Ectodermal cell (in vitro differentiated cells): ENCODE measurements at regions not wholly inside any gene's neighbourhood (a gene's known extent, or its start where the extent isn't known, plus 50 kb on each side); places are given as distances from the start of the nearest gene placed in this dataset.
"Not testable (repeated sequence)": the region's sequence is repeated elsewhere in the genome, so short reads cannot be mapped to it uniquely, and the experiment has no call there.

Experiments used
- H3K27ac ChIP-seq: 2 replicates; pipeline ENCODE4 v1.7.0; 2013; ENCODE audit warnings: mild to moderate bottlenecking, low read depth, low read length; ENCODE audit not compliant: insufficient read depth, poor library complexity, severe bottlenecking
- H3K27me3 ChIP-seq: 2 replicates; pipeline ENCODE4 v1.7.0; 2013; ENCODE audit warnings: mild to moderate bottlenecking, low read length; ENCODE audit not compliant: insufficient read depth, control insufficient read depth, poor library complexity, severe bottlenecking
- H3K36me3 ChIP-seq: one replicate; pipeline ENCODE4 v1.7.0; 2013; ENCODE audit warnings: low read length; ENCODE audit not compliant: control insufficient read depth, insufficient read depth
- H3K4me1 ChIP-seq: one replicate; pipeline ENCODE4 v1.7.0; 2013; ENCODE audit warnings: low read length; ENCODE audit not compliant: control insufficient read depth, insufficient read depth
- H3K4me3 ChIP-seq: 2 replicates; pipeline ENCODE4 v1.7.0; 2013; ENCODE audit warnings: low read depth, low read length, control low read depth; ENCODE audit not compliant: insufficient read depth
- H3K9me3 ChIP-seq: 2 replicates; pipeline ENCODE4 v1.7.0; 2013; ENCODE audit warnings: mild to moderate bottlenecking, low read length, moderate library complexity; ENCODE audit not compliant: control insufficient read depth
- WGBS, 2 experiments: methylation state at CpG; one replicate each; pipeline ENCODE4 v1.1.7; 2013; ENCODE audit warnings: missing lambda C conversion rate in 2 of 2; 5-methylcytosine and 5-hydroxymethylcytosine counted together

GRCh38 chr5:34188001-34188822 is 145.2 kb upstream of the C1QTNF3 start:
- not testable (repeated sequence) for H3K27me3 ChIP-seq, H3K36me3 ChIP-seq, H3K27ac ChIP-seq, H3K9me3 ChIP-seq, H3K4me3 ChIP-seq
- peaks cover 15% of the 10 kb centered on the region for H3K4me1 ChIP-seq
- 87 to 93% methylated on average over 8 of the region's 11 CpGs for WGBS, 2 experiments

DNA sequence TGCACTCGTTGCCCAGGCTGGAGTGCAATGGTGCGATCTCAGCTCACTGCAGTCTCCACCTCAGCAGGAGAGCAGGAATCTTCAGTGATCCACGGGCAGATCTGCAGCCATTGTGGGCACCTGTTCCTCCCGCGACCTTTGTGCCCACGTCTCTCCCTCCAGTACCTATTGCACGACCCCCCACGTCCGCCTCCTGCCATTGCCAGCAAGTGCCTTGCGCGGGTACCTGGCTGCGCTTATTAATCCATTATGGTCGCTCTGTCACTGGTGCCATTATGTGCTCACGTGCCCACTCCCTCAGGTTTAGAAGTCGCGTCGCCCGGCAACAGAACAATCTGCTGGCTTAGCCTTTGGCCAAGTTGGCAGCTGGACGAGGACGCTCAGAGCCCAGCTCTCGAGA is 146.2 kb upstream of the C1QTNF3 start:
- not testable (repeated sequence) for H3K27me3 ChIP-seq
- H3K4me1 ChIP-seq: peaks cover 18% of the 10 kb centered on the region
- 89 to 96% methylated on average over 17 to 18 of the region's 21 CpGs for WGBS, 2 experiments

DNA sequence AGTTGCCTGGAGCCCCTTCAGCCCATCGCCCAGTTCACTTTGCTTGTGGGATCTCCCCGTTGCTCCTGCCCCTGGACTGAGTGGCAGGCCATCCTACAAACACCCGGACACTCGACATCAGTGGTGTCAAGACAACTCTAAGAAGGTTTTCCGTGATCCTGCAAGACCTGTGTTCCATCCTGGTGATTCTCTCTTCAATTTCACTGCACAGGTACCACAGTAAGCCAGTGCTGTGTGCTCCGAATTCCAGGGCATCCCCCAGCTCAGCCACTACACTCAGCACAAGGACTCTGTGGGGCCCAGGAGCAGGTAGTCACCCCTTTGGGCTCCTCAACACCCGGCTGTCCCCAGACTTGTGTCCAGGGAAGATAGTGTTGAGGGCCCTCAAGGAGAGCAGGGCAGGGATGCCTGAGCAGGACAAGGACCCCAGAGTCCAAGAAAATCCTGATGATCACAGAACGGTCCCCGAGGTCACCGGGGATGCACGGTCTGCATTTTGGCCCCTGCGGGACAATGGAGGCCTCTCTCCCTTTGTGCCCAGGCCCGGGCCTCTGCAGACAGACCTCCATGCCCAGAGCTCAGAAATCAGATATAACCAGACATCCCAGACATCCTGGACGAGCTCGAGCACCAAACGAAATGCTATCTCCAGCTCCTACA is 146.9 kb upstream of the C1QTNF3 start:
- H3K4me3 ChIP-seq, H3K36me3 ChIP-seq, H3K27me3 ChIP-seq, H3K27ac ChIP-seq, H3K9me3 ChIP-seq: not testable (repeated sequence)
- WGBS, 2 experiments: 94 to 95% methylated on average over 16 of the region's 16 CpGs
- H3K4me1 ChIP-seq: peaks cover 18% of the 10 kb centered on the region

More for the DNA sequence above, 146.2 kb upstream of the C1QTNF3 start:
- not testable (repeated sequence) for H3K36me3 ChIP-seq, H3K27ac ChIP-seq, H3K9me3 ChIP-seq, H3K4me3 ChIP-seq

DNA sequence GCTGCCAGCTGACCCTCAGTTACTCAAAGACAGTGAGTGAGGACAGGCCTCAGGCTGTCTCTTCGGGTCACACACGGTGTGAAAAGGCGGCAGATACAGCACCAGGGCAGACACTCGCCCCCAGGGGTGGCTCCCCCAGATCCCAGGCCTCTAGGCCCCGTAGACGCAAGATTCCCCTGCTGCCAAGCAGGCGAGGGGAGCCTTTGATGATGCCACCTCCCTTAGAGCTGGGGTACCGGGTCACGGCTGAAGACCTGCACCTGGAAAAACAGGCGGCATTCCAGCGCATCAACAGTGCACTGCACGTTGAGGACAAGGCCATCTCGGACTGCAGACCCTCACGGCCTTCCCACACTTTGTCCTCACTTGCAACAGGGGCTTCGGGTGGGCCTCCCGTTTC is 147.5 kb upstream of the C1QTNF3 start:
- H3K27ac ChIP-seq, H3K9me3 ChIP-seq, H3K27me3 ChIP-seq, H3K4me3 ChIP-seq, H3K36me3 ChIP-seq: not testable (repeated sequence)
- peaks cover 18% of the 10 kb centered on the region for H3K4me1 ChIP-seq
- WGBS, 2 experiments: 96% methylated on average over 14 of the region's 16 CpGs

DNA sequence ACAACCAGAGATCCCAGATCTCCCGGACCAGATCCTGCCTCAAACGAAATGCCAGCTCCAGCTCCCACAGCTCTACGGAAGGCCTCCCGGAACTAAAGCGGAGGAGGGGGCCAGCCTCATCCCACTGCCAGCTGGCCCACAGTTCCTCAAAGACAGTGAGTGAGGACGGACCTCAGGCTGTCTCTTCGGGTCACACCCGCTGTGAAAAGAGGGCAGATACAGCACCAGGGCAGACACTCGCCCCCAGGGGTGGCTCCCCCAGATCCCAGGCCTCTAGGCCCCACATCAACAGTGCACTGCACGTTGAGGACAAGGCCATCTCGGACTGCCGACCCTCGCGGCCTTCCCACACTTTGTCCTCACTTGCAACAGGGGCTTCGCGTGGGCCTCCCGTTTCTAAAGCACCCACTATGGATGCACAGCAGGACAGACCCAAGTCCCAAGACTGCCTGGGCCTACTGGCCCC is 148.3 kb upstream of the C1QTNF3 start:
- H3K27ac ChIP-seq, H3K4me3 ChIP-seq, H3K9me3 ChIP-seq, H3K27me3 ChIP-seq, H3K36me3 ChIP-seq: not testable (repeated sequence)
- peaks cover 18% of the 10 kb centered on the region for H3K4me1 ChIP-seq
- 90 to 91% methylated on average over 17 of the region's 17 CpGs for WGBS, 2 experiments

DNA sequence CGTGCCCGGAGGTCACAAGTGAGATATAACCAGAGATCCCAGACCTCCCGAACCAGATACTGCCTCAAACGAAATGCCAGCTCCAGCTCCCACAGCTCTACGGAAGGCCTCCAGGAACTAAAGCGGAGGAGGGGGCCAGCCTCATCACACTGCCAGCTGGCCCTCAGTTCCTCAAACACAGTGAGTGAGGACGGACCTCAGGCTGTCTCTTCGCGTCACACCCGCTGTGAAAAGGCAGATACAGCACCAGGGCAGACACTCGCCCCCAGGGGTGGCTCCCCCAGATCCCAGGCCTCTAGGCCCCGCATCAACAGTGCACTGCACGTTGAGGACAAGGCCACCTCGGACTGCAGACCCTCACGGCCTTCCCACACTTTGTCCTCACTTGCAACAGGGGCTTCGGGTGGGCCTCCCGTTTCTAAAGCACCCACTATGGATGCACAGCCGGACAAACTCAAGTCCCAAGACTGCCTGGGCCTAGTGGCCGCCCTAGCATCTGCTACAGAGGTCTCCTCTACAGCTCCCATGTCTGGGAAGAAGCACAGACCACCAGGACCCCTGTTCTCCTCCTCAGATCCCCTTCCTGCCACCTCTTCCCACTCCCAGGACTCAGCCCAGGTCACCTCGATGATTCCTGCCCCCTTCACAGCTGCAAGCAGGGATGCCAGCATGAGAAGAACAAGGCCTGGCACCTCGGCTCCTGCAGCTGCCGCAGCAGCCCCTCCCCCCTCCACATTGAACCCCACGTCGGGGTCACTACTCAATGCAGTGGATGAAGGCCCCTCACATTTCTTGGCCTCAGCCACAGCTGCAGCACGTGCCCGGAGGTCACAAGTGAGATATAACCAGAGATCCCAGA is 149.3 kb upstream of the C1QTNF3 start:
- 88% methylated on average over 26 of the region's 26 CpGs for WGBS, 2 experiments
- not testable (repeated sequence) for H3K27ac ChIP-seq, H3K36me3 ChIP-seq, H3K9me3 ChIP-seq, H3K4me3 ChIP-seq, H3K27me3 ChIP-seq
- peaks cover 18% of the 10 kb centered on the region for H3K4me1 ChIP-seq

- not testable (repeated sequence) for H3K36me3 ChIP-seq, H3K27me3 ChIP-seq, H3K9me3 ChIP-seq, H3K4me3 ChIP-seq, H3K27ac ChIP-seq
- 85 to 86% methylated on average over 9 to 10 of the region's 13 CpGs for WGBS, 2 experiments
- peaks cover 18% of the 10 kb centered on the region for H3K4me1 ChIP-seq
Observed at GRCh38 chr5:34192923-34193262, 149.9 kb upstream of the C1QTNF3 start.

DNA sequence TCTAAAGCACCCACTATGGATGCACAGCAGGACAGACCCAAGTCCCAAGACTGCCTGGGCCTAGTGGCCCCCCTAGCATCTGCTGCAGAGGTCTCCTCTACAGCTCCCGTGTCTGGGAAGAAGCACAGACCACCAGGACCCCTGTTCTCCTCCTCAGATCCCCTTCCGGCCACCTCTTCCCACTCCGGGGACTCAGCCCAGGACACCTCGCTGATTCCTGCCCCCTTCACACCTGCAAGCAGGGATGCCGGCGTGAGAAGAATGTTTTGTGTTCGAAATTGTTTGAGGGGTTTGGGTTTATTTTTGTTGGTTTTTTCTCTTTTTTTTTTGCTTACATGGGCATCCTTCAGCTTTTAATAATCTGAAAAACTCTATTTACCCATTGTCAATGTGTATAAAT is 150.3 kb upstream of the C1QTNF3 start:
- not testable (repeated sequence) for H3K36me3 ChIP-seq, H3K27ac ChIP-seq, H3K4me3 ChIP-seq, H3K9me3 ChIP-seq, H3K27me3 ChIP-seq
- WGBS, 2 experiments: 93 to 96% methylated on average over 4 to 7 of the region's 7 CpGs
- peaks cover 18% of the 10 kb centered on the region for H3K4me1 ChIP-seq

GRCh38 chr5:34193804-34194203 is 150.8 kb upstream of the C1QTNF3 start:
- peaks cover 18% of the 10 kb centered on the region for H3K4me1 ChIP-seq
- H3K36me3 ChIP-seq, H3K9me3 ChIP-seq, H3K27ac ChIP-seq, H3K27me3 ChIP-seq, H3K4me3 ChIP-seq: not testable (repeated sequence)
- 57 to 65% methylated on average over 2 of the region's 3 CpGs for WGBS, 2 experiments

DNA sequence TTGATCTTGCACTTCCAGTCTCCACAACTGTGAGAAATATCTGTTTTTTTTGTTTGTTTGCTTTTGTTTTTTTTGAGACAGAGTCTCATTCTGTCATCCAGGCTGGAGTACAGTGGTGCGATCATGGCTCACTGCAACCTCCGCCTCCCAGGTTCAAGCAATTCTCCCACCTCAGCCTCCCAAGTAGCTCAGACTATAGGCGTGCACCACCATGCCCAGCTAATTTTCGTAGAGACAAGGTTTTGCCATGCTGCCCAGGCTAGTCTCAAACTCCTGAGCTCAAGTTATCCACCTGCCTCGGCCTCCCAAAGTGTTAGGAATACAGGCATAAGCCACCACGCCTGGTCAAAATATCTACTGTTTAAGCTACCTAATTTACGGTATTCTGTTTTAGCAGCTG is 153.1 kb upstream of the C1QTNF3 start:
- not testable (repeated sequence) for H3K9me3 ChIP-seq, H3K27ac ChIP-seq, H3K4me3 ChIP-seq, H3K27me3 ChIP-seq, H3K36me3 ChIP-seq
- H3K4me1 ChIP-seq: peaks cover 18% of the 10 kb centered on the region
- 93% methylated on average over 6 to 7 of the region's 7 CpGs for WGBS, 2 experiments
